GM12865 (cell line): ENCODE measurements at regions not wholly inside any gene's neighbourhood (a gene's known extent, or its start where the extent isn't known, plus 50 kb on each side); places are given as distances from the start of the nearest gene placed in this dataset.
"Not testable (repeated sequence)": the region's sequence is repeated elsewhere in the genome, so short reads cannot be mapped to it uniquely, and the experiment has no call there.

Experiments used
- DNase-seq: peaks from one replicate; pipeline ENCODE4 v3.0.0; 2010; ENCODE audit warnings: low read depth
- H3K4me3 ChIP-seq: 2 replicates; pipeline ENCODE4 v1.5.1; 2011; ENCODE audit warnings: mild to moderate bottlenecking, low read depth, low read length, control low read depth
- TF ChIP-seq, protein P1 (sequence below): IDR thresholded peaks from 2 replicates; pipeline ENCODE4 v1.5.1; 2011; ENCODE audit warnings: low read length, control low read depth, low read depth, inconsistent platforms; ENCODE audit not compliant: insufficient read depth; ENCODE audit errors: missing control alignments

DNA sequence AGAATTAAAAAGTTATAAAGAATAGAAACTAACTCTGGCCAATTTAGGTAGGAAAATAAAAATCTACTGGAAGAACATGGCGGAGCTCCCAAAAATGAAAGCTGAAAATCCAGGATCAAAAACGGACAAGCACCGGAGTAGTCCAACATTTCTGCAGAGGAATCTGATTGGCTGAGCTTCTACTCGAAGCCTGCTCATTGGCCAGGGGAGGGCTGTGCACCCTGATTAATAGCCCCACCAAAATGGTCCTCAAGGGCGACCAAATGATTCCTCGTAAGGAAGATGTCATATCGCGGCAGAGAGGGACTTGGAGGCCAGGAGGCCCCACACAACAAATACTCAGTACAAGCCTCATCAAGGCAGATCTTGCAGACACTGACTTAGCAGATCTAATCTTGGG is 900.7 kb downstream of the UQCRFS1 start:
- TF ChIP-seq, protein P1, sequence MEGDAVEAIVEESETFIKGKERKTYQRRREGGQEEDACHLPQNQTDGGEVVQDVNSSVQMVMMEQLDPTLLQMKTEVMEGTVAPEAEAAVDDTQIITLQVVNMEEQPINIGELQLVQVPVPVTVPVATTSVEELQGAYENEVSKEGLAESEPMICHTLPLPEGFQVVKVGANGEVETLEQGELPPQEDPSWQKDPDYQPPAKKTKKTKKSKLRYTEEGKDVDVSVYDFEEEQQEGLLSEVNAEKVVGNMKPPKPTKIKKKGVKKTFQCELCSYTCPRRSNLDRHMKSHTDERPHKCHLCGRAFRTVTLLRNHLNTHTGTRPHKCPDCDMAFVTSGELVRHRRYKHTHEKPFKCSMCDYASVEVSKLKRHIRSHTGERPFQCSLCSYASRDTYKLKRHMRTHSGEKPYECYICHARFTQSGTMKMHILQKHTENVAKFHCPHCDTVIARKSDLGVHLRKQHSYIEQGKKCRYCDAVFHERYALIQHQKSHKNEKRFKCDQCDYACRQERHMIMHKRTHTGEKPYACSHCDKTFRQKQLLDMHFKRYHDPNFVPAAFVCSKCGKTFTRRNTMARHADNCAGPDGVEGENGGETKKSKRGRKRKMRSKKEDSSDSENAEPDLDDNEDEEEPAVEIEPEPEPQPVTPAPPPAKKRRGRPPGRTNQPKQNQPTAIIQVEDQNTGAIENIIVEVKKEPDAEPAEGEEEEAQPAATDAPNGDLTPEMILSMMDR = no peak
- H3K4me3 ChIP-seq = no peak overlapping the region
- no peak for DNase-seq

DNA sequence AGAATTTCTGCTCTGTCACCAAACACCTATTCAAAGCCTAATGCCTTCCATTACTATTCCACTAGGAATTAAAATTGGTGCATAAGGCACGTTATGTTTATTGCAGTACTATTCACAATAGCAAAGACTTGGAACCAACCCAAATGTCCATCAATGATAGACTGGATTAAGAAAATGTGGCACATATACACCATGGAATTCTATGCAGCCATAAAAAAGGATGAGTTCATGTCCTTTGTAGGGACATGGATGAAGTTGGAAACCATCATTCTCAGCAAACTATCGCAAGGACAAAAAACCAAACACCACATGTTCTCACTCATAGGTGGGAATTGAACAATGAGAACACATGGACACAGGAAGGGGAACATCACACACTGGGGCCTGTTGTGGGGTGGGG is 902.1 kb downstream of the UQCRFS1 start:
- DNase-seq, H3K4me3 ChIP-seq: not testable (repeated sequence)

DNA sequence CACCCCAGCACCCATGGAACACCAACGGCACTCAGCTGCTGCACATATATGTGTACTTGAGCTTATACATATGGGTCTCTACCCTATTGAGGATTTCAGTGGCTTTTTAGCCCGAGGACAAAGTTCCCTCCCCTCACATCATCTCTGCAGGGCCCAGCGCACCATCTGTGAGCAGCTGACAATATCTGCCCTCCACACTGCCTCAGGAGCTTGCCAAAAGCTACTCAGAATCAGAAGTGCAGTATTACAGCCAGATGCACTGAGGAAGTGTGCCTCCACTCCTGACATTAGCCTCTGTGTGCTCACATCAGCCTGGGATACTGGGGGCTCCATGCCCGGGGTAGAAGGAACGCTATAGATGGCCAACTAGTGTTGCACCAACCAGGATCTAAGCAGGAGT is 903.9 kb downstream of the UQCRFS1 start:
- TF ChIP-seq, protein P1 = no peak
- no peak for DNase-seq
- no peak overlapping the region for H3K4me3 ChIP-seq

DNA sequence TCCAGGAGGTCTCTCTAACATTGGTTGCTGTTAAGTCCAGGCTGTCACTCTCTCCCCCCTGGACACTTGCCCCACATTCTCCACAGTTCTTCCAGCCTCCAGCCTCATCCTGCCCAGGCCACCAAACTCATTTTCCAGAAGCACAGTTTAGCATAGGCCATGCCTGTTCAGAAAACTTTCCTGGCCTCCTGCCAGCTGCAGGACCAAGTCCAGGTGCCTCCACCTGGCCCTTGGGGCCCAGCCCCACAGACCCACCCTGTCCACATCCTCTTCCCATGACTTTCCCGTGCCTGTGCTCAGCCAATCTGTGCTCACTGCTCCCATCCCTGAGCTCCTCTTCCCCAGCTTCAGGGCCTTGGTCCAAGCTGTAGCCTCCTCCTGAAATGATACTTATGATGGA is 905.0 kb downstream of the UQCRFS1 start:
- TF ChIP-seq, protein P1 = no peak
- no peak for DNase-seq
- no peak overlapping the region for H3K4me3 ChIP-seq

DNA sequence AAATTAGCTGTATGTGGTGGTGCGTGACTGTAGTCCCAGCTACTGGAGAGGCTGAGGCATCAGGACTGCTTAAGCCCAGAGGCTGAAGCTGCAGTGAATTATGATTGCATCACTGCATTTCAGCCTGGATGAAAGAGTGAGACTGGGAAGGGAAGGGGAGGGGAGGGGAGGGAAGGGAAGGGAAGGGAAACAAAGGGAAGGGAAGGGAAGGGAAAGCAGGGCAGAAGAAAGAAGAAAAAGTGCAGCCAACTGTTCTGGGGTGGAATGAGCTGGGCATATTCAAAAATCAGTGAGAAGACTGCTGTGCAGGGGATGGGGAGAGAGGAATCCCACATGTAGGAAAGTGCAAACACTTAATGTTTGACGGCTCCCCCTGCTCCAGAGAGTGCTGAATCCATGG is 905.5 kb downstream of the UQCRFS1 start:
- no peak overlapping the region for H3K4me3 ChIP-seq
- TF ChIP-seq, protein P1 = no peak
- no peak for DNase-seq

DNA sequence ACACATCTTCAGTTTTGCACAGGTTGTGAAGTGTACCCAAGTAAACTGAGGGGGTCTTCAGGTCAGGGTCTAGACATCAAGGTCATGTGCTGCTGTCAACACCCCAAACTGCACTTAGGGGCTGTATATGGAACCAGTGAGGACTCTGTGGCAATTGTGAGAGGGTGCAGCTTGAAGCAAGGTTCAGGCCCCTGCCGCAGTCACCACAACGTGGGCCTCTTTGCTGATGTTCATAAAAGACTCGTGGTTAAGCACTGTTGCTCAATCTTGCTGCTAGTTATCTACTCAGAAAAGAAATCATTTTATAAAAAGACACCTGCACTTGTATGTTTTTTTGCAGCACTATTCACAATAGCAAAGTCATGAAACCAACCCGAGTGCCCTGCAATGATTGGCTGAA is 907.4 kb downstream of the UQCRFS1 start:
- H3K4me3 ChIP-seq = no peak overlapping the region
- TF ChIP-seq, protein P1 = no peak
- DNase-seq = no peak

DNA sequence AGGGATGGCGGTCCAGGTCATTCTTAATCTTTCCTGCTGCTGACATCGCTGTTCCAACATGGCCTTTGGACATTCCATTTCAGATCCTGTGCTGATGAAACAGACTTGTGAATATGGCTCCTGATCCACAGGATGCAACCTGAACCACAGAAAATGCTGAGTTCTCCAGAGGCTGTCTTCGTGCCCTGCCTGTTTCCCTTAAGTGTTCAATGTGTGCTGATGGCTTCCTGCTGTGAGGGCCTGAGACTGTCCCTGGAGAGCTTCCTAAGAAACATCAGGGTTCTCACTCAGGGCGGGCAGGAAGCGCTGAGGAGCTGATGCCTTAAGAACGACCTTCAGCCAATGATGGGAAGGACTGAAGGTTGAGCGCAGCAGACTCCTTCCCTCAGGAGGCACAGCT is 909.4 kb downstream of the UQCRFS1 start:
- DNase-seq = no peak
- no peak overlapping the region for H3K4me3 ChIP-seq
- TF ChIP-seq, protein P1 = no peak

DNA sequence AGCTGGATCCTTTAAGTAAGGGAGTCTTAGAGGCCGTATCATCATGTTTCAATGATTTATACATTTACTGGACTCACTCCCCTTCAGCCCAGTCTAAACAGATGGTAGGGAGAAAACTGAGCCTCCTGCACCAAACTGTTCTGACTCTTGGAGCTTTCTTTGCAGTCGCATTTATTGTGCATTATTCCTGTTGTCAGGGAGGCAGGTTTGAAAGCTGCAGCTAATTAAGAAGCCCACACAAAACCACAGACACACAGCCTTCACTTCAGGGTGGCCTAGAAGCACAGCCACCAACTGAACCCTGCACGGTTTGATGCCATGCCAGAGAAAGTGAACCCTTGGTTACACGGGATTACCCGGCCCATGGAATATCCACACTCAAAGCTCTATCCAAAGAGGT is 911.0 kb downstream of the UQCRFS1 start:
- DNase-seq = no peak
- TF ChIP-seq, protein P1 = no peak
- no peak overlapping the region for H3K4me3 ChIP-seq
